ENCODE measurements at regions not wholly inside any gene's neighbourhood (a gene's known extent, or its start where the extent isn't known, plus 50 kb on each side); places are given as distances from the start of the nearest gene placed in this dataset.
A peak's percentile ranks its signal among the peaks of the same experiment; 100 is the strongest.

DNA sequence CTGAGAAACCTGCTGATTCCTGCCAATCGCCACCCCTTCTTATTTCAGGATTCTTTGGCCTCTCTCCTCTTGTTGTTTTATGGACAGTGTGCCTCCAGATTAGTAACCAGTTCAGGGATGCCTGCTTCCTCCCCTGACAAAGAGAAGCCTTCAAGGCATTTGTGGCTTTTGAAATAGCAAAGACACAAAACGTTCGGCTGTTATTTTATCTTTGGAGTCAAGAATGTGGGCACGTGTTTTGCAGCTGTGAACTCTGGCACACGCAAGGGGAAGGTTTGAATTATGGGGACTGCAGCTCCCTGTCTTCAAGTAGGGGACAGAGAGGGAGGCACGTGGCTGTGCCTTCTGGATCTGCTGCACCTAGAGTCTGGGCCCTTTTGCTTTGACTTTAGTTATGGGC lies 157.9 kb upstream of the GRB10 start:
- Histone ChIP-seq H3K9me3 (ENCODE audit: insufficient read depth, low read depth, low read length) (peaks cover 2% of the 10 kb centered on the region), H2BK120ac (ENCODE audit: insufficient read depth, low read length, poor library complexity) (no peak overlapping the region), H3K79me1 (ENCODE audit: low read length) (no peaks in the 10 kb centered on the region), H2AFZ (ENCODE audit: insufficient read depth, low read length, poor library complexity) (no peak overlapping the region), H2BK12ac (ENCODE audit: low read length) (no peak overlapping the region), H3K79me2 (ENCODE audit: control insufficient read depth, insufficient read depth, low read length, poor library complexity) (no peaks in the 10 kb centered on the region), H3K23ac (ENCODE audit: low read length) (no peak overlapping the region), H4K91ac (ENCODE audit: low read depth, low read length) (no peak overlapping the region), H3K18ac (ENCODE audit: low read length) (no peak overlapping the region), H3K4me2 (ENCODE audit: low read length) (no peak overlapping the region), H2BK5ac (ENCODE audit: low read depth, low read length, poor library complexity) (no peak overlapping the region), H3K9ac (ENCODE audit: low read length) (no peak overlapping the region), H4K8ac (ENCODE audit: low read depth, low read length) (no peak overlapping the region), H3K27ac (ENCODE audit: low read depth, low read length) (no peak overlapping the region), H3K4me1 (ENCODE audit: control insufficient read depth in 1 of 2, insufficient read depth in 2 of 2, low read length in 2 of 2) (peaks cover 0 to 2% of the 10 kb centered on the region in 2 experiments), H3K27me3 (ENCODE audit: insufficient read depth, low read length) (no peaks in the 10 kb centered on the region), H4K12ac (ENCODE audit: low read depth, low read length) (no peak overlapping the region), H3K14ac (ENCODE audit: low read length) (no peak overlapping the region), H3K4me3 (ENCODE audit: low read depth, low read length) (no peak overlapping the region), H3K36me3 (ENCODE audit: control insufficient read depth in 1 of 2, insufficient read depth in 2 of 2, low read length in 2 of 2) (no peaks in the 10 kb centered on the region), H3K4ac (ENCODE audit: low read depth, low read length) (no peak overlapping the region), H2AK5ac (ENCODE audit: low read length) (no peak overlapping the region)
- WGBS (ENCODE audit: extremely low coverage, insufficient coverage, insufficient read length): no CpG with 5 or more reads among the region's 6 CpGs
- DNase-seq: no peak

GRCh38 chr7:50939021-50939420 lies 156.3 kb upstream of the GRB10 start:
- Histone ChIP-seq H2AFZ (ENCODE audit: insufficient read depth, low read length, poor library complexity) (no peak overlapping the region), H3K79me1 (ENCODE audit: low read length) (no peaks in the 10 kb centered on the region), H3K79me2 (ENCODE audit: control insufficient read depth, insufficient read depth, low read length, poor library complexity) (no peaks in the 10 kb centered on the region), H3K14ac (ENCODE audit: low read length) (no peak overlapping the region), H4K91ac (ENCODE audit: low read depth, low read length) (no peak overlapping the region), H3K9me3 (ENCODE audit: insufficient read depth, low read depth, low read length) (peaks cover 2% of the 10 kb centered on the region), H2AK5ac (ENCODE audit: low read length) (no peak overlapping the region), H3K27me3 (ENCODE audit: insufficient read depth, low read length) (no peaks in the 10 kb centered on the region), H2BK12ac (ENCODE audit: low read length) (no peak overlapping the region), H3K36me3 (ENCODE audit: control insufficient read depth in 1 of 2, insufficient read depth in 2 of 2, low read length in 2 of 2) (no peaks in the 10 kb centered on the region), H4K12ac (ENCODE audit: low read depth, low read length) (no peak overlapping the region), H3K18ac (ENCODE audit: low read length) (no peak overlapping the region), H3K4me2 (ENCODE audit: low read length) (no peak overlapping the region), H3K9ac (ENCODE audit: low read length) (no peak overlapping the region), H3K4me3 (ENCODE audit: low read depth, low read length) (no peak overlapping the region), H3K23ac (ENCODE audit: low read length) (no peak overlapping the region), H3K4ac (ENCODE audit: low read depth, low read length) (no peak overlapping the region), H4K8ac (ENCODE audit: low read depth, low read length) (no peak overlapping the region), H3K4me1 (ENCODE audit: control insufficient read depth in 1 of 2, insufficient read depth in 2 of 2, low read length in 2 of 2) (peaks cover 0 to 2% of the 10 kb centered on the region in 2 experiments), H3K27ac (ENCODE audit: low read depth, low read length) (no peak overlapping the region), H2BK5ac (ENCODE audit: low read depth, low read length, poor library complexity) (no peak overlapping the region), H2BK120ac (ENCODE audit: insufficient read depth, low read length, poor library complexity) (no peak overlapping the region)
- WGBS (ENCODE audit: extremely low coverage, insufficient coverage, insufficient read length): no CpG with 5 or more reads among the region's 4 CpGs
- DNase-seq: no peak

DNA sequence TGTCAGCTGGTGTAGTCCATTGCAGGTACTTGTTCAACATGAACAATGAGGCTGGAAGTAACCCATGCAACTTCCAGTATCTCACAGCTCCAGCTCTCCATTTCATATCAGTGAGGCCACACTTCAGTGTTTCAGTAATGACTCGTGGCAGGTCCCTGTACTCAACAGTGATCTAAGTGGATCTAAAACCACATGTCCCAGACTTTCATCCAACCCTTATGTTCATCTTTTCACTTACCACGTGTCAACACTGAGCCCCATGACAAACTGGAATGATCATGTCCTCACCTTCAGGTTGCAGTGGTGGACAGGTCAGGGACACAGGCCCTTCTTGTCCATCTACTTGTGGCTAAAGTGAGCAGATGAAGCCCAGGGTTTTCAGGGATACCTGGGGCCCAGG lies 155.0 kb upstream of the GRB10 start:
- Histone ChIP-seq H4K91ac (ENCODE audit: low read depth, low read length) (no peak overlapping the region), H4K8ac (ENCODE audit: low read depth, low read length) (no peak overlapping the region), H3K27ac (ENCODE audit: low read depth, low read length) (no peak overlapping the region), H2BK12ac (ENCODE audit: low read length) (no peak overlapping the region), H3K79me2 (ENCODE audit: control insufficient read depth, insufficient read depth, low read length, poor library complexity) (no peaks in the 10 kb centered on the region), H3K27me3 (ENCODE audit: insufficient read depth, low read length) (no peaks in the 10 kb centered on the region), H3K9me3 (ENCODE audit: insufficient read depth, low read depth, low read length) (peaks cover 2% of the 10 kb centered on the region), H3K79me1 (ENCODE audit: low read length) (no peaks in the 10 kb centered on the region), H2BK5ac (ENCODE audit: low read depth, low read length, poor library complexity) (no peak overlapping the region), H3K18ac (ENCODE audit: low read length) (no peak overlapping the region), H3K9ac (ENCODE audit: low read length) (no peak overlapping the region), H2BK120ac (ENCODE audit: insufficient read depth, low read length, poor library complexity) (no peak overlapping the region), H3K4me2 (ENCODE audit: low read length) (no peak overlapping the region), H3K14ac (ENCODE audit: low read length) (no peak overlapping the region), H3K4me3 (ENCODE audit: low read depth, low read length) (peak overlapping the region; percentile 13), H3K4me1 (ENCODE audit: control insufficient read depth in 1 of 2, insufficient read depth in 2 of 2, low read length in 2 of 2) (peaks cover 0 to 2% of the 10 kb centered on the region in 2 experiments), H3K36me3 (ENCODE audit: control insufficient read depth in 1 of 2, insufficient read depth in 2 of 2, low read length in 2 of 2) (no peaks in the 10 kb centered on the region), H3K23ac (ENCODE audit: low read length) (no peak overlapping the region), H2AK5ac (ENCODE audit: low read length) (no peak overlapping the region), H3K4ac (ENCODE audit: low read depth, low read length) (no peak overlapping the region), H2AFZ (ENCODE audit: insufficient read depth, low read length, poor library complexity) (no peak overlapping the region), H4K12ac (ENCODE audit: low read depth, low read length) (no peak overlapping the region)
- DNase-seq: no peak
- WGBS (ENCODE audit: extremely low coverage, insufficient coverage, insufficient read length): no CpG with 5 or more reads among the region's 2 CpGs

DNA sequence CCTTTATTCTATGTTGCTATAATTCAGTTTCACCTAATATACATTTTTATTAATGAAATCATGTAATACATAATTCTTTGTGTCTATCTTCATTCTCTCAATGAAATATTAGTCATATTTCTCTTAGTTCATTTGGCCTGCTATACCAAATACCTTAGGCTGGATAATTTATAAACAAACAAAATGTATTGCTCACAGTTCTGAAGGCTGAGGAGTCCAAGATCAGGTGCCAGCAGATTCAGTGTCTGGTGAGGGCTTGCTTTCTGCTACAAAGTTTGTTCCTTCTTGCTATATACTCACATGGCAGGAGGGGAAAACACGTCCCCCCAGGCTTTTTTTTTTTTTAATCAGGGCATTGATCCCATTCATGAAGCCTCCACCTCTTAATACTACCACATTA lies 143.4 kb upstream of the GRB10 start:
- Histone ChIP-seq H3K79me2 (ENCODE audit: control insufficient read depth, insufficient read depth, low read length, poor library complexity) (no peaks in the 10 kb centered on the region), H2AFZ (ENCODE audit: insufficient read depth, low read length, poor library complexity) (no peak overlapping the region), H2BK12ac (ENCODE audit: low read length) (no peak overlapping the region), H3K18ac (ENCODE audit: low read length) (no peak overlapping the region), H3K4me1 (ENCODE audit: control insufficient read depth in 1 of 2, insufficient read depth in 2 of 2, low read length in 2 of 2) (no peaks in the 10 kb centered on the region), H3K27me3 (ENCODE audit: insufficient read depth, low read length) (no peaks in the 10 kb centered on the region), H4K8ac (ENCODE audit: low read depth, low read length) (no peak overlapping the region), H3K79me1 (ENCODE audit: low read length) (no peaks in the 10 kb centered on the region), H3K27ac (ENCODE audit: low read depth, low read length) (no peak overlapping the region), H2BK5ac (ENCODE audit: low read depth, low read length, poor library complexity) (no peak overlapping the region), H4K12ac (ENCODE audit: low read depth, low read length) (no peak overlapping the region), H3K36me3 (ENCODE audit: control insufficient read depth in 1 of 2, insufficient read depth in 2 of 2, low read length in 2 of 2) (no peaks in the 10 kb centered on the region), H3K14ac (ENCODE audit: low read length) (no peak overlapping the region), H2BK120ac (ENCODE audit: insufficient read depth, low read length, poor library complexity) (no peak overlapping the region), H3K4me3 (ENCODE audit: low read depth, low read length) (no peak overlapping the region), H3K4me2 (ENCODE audit: low read length) (no peak overlapping the region), H2AK5ac (ENCODE audit: low read length) (no peak overlapping the region), H3K9me3 (ENCODE audit: insufficient read depth, low read depth, low read length) (peaks cover 1% of the 10 kb centered on the region), H3K4ac (ENCODE audit: low read depth, low read length) (no peak overlapping the region), H3K9ac (ENCODE audit: low read length) (no peak overlapping the region), H4K91ac (ENCODE audit: low read depth, low read length) (no peak overlapping the region), H3K23ac (ENCODE audit: low read length) (no peak overlapping the region)
- DNase-seq: no peak
- WGBS (ENCODE audit: extremely low coverage, insufficient coverage, insufficient read length): no CpG with 5 or more reads among the region's 1 CpG
